ENCODE measurements at regions not wholly inside any gene's neighbourhood (a gene's known extent, or its start where the extent isn't known, plus 50 kb on each side); places are given as distances from the start of the nearest gene placed in this dataset.

GRCh38 chr13:53781941-53782340 lies 753.3 kb downstream of the OLFM4 start:
- no peak for TF ChIP-seq CTCF (conservative IDR thresholded peaks at IDR 0.05 in 1 of 2, IDR thresholded peaks at IDR 0.05 in 1 of 2; ENCODE audit: extremely low read depth in 1 of 2, insufficient read depth in 1 of 2, low read depth in 1 of 2, low read length in 2 of 2)
- no peak for TF ChIP-seq EZH2 (IDR thresholded peaks at IDR 0.05; ENCODE audit: borderline replicate concordance, low read length)
